IPS-15b (cell line): ENCODE measurements at regions not wholly inside any gene's neighbourhood (a gene's known extent, or its start where the extent isn't known, plus 50 kb on each side); places are given as distances from the start of the nearest gene placed in this dataset.
"Not testable (repeated sequence)": the region's sequence is repeated elsewhere in the genome, so short reads cannot be mapped to it uniquely, and the experiment has no call there.

ENCODE experiments used
- H3K27me3 ChIP-seq: one replicate; pipeline ENCODE4 v1.6.1; 2013; ENCODE audit warnings: low read length; ENCODE audit not compliant: control insufficient read depth, insufficient read depth
- H3K36me3 ChIP-seq: one replicate; pipeline ENCODE4 v1.6.1; 2013; ENCODE audit warnings: low read length; ENCODE audit not compliant: control insufficient read depth, insufficient read depth
- H3K4me1 ChIP-seq: one replicate; pipeline ENCODE4 v1.6.1; 2013; ENCODE audit warnings: mild to moderate bottlenecking, low read length; ENCODE audit not compliant: control insufficient read depth, insufficient read depth
- H3K4me3 ChIP-seq: one replicate; pipeline ENCODE4 v1.5.1; 2013; ENCODE audit warnings: low read depth, low read length
- H3K9ac ChIP-seq: one replicate; pipeline ENCODE4 v1.6.1; 2013; ENCODE audit warnings: low read depth, mild to moderate bottlenecking, low read length
- H3K9me3 ChIP-seq: one replicate; pipeline ENCODE4 v1.6.1; 2013; ENCODE audit warnings: mild to moderate bottlenecking, low read length; ENCODE audit not compliant: control insufficient read depth, insufficient read depth

- no peaks in the 10 kb centered on the region for H3K9me3 ChIP-seq
- no peaks in the 10 kb centered on the region for H3K27me3 ChIP-seq
- H3K9ac ChIP-seq = no peak overlapping the region
- no peaks in the 10 kb centered on the region for H3K36me3 ChIP-seq
- H3K4me3 ChIP-seq = no peak overlapping the region
- no peaks in the 10 kb centered on the region for H3K4me1 ChIP-seq
Observed at GRCh38 chr12:131192951-131193350, 239.2 kb downstream of the ADGRD1 start.

GRCh38 chr12:131194166-131194565, 240.5 kb downstream of the ADGRD1 start:
- no peaks in the 10 kb centered on the region for H3K27me3 ChIP-seq
- no peak overlapping the region for H3K9ac ChIP-seq
- H3K4me3 ChIP-seq = no peak overlapping the region
- no peaks in the 10 kb centered on the region for H3K4me1 ChIP-seq
- no peaks in the 10 kb centered on the region for H3K9me3 ChIP-seq
- H3K36me3 ChIP-seq = no peaks in the 10 kb centered on the region

DNA sequence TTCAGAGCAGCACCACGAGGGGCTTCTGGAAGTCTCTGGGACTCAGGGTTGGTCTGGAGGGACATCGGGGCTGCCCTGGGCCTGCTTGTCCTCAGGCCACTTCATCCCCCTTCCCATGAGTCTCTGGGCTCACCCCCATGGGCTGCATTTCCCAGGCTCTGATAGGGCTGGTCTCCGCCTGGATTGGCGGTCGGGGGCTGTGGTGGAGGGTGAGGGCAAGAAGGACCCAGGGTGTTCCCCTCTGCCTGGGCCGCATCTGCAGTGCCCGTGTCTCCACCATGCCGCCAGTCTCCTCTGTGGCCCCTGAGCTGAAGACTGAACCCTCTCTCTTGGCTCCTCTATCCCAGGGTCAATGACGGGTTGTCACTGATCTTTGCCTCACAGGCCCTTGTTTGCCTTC, 242.1 kb downstream of the ADGRD1 start:
- no peaks in the 10 kb centered on the region for H3K4me1 ChIP-seq
- no peaks in the 10 kb centered on the region for H3K9me3 ChIP-seq
- H3K27me3 ChIP-seq = no peaks in the 10 kb centered on the region
- H3K4me3 ChIP-seq = no peak overlapping the region
- H3K36me3 ChIP-seq = no peaks in the 10 kb centered on the region
- H3K9ac ChIP-seq = no peak overlapping the region

DNA sequence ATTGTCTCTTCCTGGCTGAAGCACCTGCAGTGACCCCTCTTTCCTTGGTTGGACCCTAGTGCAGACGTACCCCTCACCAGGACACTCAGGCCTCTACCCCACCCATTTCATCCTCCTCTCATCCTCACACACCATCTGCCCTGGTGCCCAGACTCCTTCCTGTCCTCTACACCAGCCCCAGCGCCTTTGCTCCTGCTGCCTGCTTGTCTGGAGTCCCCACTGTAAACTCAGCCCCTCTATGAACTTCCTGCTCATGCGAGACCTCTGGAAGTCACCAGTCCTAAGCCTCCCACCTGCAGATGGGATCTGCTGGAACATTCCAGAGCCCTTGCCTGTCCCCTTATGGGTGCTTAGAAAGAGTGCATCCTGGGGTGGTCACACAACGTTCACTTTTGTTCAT, 242.5 kb downstream of the ADGRD1 start:
- no peaks in the 10 kb centered on the region for H3K36me3 ChIP-seq
- no peaks in the 10 kb centered on the region for H3K27me3 ChIP-seq

GRCh38 chr12:131197490-131197889, 243.8 kb downstream of the ADGRD1 start:
- H3K4me3 ChIP-seq = no peak overlapping the region
- no peaks in the 10 kb centered on the region for H3K4me1 ChIP-seq
- no peaks in the 10 kb centered on the region for H3K9me3 ChIP-seq
- H3K27me3 ChIP-seq = no peaks in the 10 kb centered on the region
- no peaks in the 10 kb centered on the region for H3K36me3 ChIP-seq
- no peak overlapping the region for H3K9ac ChIP-seq

More for the DNA sequence above, 242.5 kb downstream of the ADGRD1 start:
- Histone ChIP-seq H3K9ac (no peak overlapping the region), H3K4me1 (no peaks in the 10 kb centered on the region), H3K4me3 (no peak overlapping the region), H3K9me3 (no peaks in the 10 kb centered on the region)

DNA sequence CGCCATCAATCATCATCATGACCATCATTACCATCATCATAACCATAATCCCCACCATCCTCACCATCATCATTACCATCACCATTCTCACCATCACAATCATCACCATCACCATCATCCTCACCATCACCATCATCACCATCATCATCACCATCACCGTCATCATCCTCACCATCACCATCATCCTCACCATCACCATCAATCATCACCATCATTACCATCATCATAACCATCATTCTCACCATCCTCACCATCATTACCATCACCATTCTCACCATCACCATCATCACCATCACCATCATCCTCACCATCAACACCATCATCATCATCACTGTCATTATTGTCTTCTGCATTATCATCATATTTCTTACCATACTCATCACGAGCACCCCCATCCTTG, 245.5 kb downstream of the ADGRD1 start:
- H3K36me3 ChIP-seq = no peaks in the 10 kb centered on the region
- H3K9ac ChIP-seq = no peak overlapping the region
- H3K27me3 ChIP-seq = no peaks in the 10 kb centered on the region
- H3K4me1 ChIP-seq = no peaks in the 10 kb centered on the region
- H3K4me3 ChIP-seq = no peak overlapping the region
- no peaks in the 10 kb centered on the region for H3K9me3 ChIP-seq

DNA sequence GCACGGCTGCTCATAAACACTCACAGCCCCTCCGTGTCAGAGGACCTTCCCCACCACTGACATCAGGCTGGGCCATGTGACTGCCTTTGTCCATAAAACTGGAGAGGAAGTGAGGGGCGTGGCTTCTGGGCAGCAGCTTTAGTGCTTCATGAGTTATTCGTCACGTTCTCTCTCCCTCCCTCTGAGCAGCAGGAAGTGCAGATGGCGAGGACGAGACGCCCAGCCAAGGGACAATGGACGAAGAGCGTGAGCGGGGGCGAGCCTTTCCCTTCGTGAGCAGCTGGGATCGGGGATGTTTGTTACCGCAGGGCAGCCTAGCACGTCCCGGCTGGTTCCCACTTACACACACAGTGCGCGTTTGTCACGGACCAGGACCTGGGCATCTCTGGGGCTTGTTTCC, 248.2 kb downstream of the ADGRD1 start:
- H3K27me3 ChIP-seq, H3K9me3 ChIP-seq, H3K36me3 ChIP-seq, H3K9ac ChIP-seq, H3K4me3 ChIP-seq, H3K4me1 ChIP-seq: not testable (repeated sequence)

DNA sequence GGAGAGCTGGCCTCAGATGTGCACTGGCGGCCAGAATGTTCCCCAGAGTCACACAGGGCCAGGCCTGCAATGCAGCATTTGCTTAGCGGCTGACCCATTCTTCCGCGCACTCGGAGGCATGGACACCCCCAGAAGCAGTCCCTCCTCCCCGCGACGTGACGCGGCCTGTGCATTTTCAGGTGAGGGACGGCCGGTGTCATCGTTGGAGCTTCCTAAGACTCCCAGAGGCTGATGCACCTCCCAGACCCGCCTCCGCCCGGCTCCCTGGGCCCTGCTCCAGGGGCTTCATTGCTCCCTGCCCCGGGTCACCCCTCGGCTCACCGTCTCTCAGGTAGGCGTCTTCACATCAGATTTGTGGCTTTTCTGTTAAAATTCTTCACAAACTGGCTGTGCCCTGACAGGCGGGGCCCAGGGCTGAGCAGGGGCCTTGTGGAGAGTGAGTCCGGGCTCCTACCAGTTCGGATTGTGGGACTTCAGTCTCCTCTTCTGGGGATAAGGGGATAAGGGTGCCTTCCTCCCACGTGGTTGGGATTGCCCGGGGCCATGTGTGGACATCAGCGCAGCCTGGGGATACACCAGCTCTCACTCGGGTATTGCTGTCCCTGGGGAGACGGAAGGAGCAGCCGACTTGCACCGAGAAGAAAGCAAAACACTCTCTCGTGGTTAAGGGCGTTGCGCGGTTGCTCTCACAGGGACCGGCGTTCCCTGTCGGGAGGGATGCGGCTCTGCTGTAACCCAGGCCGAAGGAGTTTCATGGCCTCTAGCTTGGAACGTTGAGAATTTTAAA, 249.1 kb downstream of the ADGRD1 start:
- Histone ChIP-seq H3K36me3 (no peaks in the 10 kb centered on the region), H3K27me3 (no peaks in the 10 kb centered on the region), H3K4me1 (no peaks in the 10 kb centered on the region), H3K9me3 (no peaks in the 10 kb centered on the region), H3K4me3 (no peak overlapping the region), H3K9ac (no peak overlapping the region)

- H3K4me1 ChIP-seq = no peaks in the 10 kb centered on the region
- no peaks in the 10 kb centered on the region for H3K9me3 ChIP-seq
- H3K4me3 ChIP-seq = no peak overlapping the region
- H3K36me3 ChIP-seq = no peaks in the 10 kb centered on the region
- no peak overlapping the region for H3K9ac ChIP-seq
- H3K27me3 ChIP-seq = no peaks in the 10 kb centered on the region
Observed at GRCh38 chr12:131203666-131204415, 250.1 kb downstream of the ADGRD1 start.

GRCh38 chr12:131204416-131205274, 250.9 kb downstream of the ADGRD1 start:
- Histone ChIP-seq H3K9ac (no peak overlapping the region), H3K4me3 (no peak overlapping the region), H3K27me3 (no peaks in the 10 kb centered on the region), H3K4me1 (no peaks in the 10 kb centered on the region), H3K9me3 (no peaks in the 10 kb centered on the region), H3K36me3 (no peaks in the 10 kb centered on the region)

DNA sequence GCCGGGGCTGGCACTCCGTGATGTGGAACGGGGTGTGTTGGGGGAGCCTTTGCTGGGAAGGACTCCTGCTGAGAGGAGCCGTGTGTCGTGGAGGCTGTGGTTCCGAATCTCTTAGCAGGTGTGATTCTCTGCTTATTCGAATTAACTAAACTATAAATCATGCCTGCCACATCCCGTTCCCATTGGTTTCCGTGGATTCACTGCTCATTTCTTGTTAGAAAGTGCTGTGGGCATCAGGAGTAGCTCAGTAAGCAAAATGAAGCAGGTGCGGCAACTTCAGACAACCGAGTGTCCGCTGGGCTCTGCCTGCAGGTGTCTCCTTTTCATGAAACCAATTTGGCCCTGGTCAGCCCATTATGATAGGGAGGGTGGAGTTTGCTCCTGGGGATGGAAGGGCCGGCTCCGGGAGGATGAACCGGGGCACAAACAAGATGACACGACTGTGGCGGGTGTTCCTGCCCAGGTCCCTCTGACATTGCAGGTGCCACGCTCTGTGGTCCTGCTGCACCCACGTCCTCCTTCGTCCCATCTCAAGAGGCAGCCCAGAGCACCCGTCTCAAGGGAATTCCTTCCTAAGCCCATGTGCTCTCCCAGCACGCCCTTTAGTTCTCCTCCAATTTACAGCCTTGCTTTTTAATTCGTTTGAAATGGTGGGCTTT, 251.7 kb downstream of the ADGRD1 start:
- not testable (repeated sequence) for H3K36me3 ChIP-seq, H3K9ac ChIP-seq, H3K4me1 ChIP-seq, H3K4me3 ChIP-seq, H3K27me3 ChIP-seq, H3K9me3 ChIP-seq
